GM20000 (cell line): ENCODE measurements at regions not wholly inside any gene's neighbourhood (a gene's known extent, or its start where the extent isn't known, plus 50 kb on each side); places are given as distances from the start of the nearest gene placed in this dataset.
"Not testable (repeated sequence)": the region's sequence is repeated elsewhere in the genome, so short reads cannot be mapped to it uniquely, and the experiment has no call there.

Experiments used
- DNase-seq: peaks from one replicate; pipeline ENCODE4 v3.0.0; 2012; ENCODE audit warnings: low spot score
- TF ChIP-seq, protein P1 (sequence below): IDR thresholded peaks from 2 replicates; pipeline ENCODE4 v1.5.1; 2012; ENCODE audit warnings: mild to moderate bottlenecking, control low read depth; ENCODE audit errors: extremely low read depth, missing control alignments

DNA sequence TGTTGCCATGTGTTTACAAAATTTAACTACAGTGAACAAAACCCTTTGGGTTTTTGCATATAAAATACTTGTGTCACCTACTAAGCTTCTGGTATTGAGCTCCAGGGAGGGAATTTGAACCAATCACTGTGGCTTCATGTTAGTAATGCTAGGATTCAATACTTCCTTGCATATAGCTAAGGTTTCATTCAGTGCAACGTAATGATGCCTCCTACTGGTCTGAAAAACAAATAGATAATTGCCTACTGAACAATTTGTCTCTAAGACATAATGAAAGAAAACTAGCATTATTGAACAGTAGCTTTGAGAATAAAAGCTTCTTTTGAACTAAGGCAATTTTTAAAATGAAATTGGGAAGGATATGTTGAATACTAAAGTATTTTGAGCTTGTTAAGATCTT lies 244.4 kb downstream of the ZWINT start:
- TF ChIP-seq, protein P1, sequence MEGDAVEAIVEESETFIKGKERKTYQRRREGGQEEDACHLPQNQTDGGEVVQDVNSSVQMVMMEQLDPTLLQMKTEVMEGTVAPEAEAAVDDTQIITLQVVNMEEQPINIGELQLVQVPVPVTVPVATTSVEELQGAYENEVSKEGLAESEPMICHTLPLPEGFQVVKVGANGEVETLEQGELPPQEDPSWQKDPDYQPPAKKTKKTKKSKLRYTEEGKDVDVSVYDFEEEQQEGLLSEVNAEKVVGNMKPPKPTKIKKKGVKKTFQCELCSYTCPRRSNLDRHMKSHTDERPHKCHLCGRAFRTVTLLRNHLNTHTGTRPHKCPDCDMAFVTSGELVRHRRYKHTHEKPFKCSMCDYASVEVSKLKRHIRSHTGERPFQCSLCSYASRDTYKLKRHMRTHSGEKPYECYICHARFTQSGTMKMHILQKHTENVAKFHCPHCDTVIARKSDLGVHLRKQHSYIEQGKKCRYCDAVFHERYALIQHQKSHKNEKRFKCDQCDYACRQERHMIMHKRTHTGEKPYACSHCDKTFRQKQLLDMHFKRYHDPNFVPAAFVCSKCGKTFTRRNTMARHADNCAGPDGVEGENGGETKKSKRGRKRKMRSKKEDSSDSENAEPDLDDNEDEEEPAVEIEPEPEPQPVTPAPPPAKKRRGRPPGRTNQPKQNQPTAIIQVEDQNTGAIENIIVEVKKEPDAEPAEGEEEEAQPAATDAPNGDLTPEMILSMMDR = no peak
- DNase-seq = no peak

DNA sequence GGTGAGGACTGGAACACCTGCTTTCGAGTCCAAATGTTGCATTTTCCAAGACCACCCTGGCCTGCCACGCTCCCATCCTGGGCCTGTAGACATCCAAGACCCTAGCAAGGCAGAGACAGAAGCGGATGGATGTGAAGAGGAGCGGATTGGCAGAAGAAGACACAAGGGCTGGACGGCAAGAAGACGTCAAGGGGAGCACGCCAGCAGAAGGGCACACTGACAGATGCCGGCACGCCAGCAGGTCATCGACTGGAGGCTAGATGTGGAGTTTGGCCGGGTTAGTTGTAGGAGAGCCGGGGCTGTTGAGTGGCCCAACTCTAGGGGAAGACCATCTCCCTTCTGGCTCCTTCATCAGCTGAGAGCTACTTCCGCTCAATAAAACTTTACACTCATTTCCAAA lies 251.6 kb downstream of the ZWINT start:
- no peak for DNase-seq
- TF ChIP-seq, protein P1 = no peak

DNA sequence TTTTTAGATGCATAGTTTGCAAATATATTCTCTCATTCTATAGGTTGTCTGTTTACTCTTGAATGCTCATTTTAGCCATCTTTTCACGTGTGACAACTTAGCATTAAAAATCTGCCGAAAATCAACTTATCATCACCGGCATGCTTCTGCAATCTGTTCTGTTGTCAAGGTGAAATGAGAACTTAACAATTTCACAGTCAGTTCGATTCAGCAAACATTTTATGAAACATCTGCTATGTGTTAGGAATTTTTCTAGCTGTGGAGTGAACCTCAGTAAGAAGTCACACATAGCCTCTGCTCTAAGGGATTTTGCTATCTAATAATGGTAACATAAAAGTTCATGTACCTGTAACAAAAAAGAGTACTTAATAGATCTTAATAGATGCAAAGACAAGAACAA lies 256.1 kb downstream of the ZWINT start:
- TF ChIP-seq, protein P1 = no peak
- no peak for DNase-seq

DNA sequence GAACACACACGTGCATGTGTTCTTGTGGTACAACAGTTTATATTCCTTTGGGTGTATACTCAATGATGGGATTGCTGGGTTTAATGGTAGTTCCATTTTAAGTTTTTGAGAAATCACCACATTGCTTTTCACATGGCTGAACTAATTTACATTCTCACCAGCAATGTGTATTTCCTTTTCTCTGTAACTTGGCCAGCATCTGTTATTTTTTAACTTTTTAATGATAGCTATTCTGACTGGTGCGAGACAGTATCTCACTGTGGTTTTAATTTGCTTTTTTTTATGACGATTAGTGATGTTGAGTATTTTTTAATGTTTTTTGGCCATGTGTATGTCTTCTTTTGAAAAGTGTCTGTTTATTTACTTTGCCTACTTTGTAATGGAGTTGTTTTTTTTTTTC lies 256.6 kb downstream of the ZWINT start:
- TF ChIP-seq, protein P1 = no peak
- DNase-seq = no peak

DNA sequence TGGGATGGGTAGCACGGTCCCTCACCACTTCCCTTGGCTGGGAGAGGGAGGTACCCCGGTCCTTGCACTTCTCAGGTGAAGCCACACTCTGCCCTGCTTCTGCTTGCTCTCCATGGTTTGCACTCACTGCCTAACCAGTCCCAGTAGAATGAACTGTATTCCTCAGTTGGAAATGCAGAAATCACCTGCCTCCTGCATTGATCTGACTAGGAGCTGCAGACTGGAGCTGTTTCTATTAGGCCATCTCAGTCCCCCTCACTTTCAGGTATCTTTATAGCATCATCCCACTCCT lies 264.9 kb downstream of the ZWINT start:
- no peak for DNase-seq
- TF ChIP-seq, protein P1 = no peak

DNA sequence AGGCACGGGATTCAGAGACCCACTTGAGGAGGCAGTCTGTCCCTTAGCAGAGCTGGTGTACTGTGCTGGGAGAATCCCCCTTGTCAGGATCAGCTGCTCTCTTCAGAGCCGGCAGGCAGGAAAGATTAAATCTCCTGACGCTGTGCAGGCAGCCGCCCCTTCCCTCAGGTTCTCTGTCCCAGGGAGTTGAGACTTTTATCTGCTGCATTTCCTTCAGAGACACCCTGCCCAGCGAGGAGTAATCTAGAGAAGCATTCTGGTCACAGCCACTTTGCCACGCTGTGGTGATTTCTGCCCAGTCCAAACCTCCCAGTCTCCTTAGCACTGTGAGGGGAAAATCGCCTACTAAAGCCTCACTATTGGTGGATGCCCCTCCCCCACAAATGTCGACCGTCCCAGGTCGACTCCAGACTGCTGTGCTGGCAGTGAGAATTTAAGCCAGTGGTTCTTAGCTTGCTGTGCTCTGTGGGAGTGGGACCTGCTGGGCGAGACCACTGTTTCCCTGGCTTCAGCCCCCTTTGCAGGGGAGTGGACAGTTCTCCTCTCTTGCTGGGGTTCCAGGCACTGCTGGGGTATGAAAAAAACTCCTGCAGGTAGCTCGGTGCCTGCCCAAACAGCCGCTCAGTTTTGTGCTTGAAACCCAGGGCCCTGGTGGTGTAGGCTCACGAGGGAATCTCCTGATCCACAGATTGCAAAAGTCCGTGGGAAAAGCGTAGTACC lies 265.4 kb downstream of the ZWINT start:
- TF ChIP-seq, protein P1 = no peak

DNA sequence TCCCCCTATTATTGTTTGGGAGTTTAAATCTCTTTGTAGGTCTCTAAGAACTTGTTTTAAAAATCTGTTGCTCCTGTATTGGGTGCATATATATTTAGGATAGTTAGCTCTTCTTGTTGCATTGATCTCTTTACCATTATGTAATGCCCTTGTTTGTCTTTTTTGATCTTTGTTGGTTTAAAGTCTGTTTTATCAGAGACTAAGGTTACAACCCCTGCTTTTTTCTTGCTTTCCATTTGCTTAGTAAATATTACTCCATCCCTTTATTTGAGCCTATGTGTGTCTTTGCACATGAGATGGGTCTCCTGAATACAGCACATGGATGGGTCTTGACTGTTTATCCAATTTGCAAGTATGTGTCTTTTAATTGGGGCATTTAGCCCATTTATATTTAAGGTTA lies 267.4 kb downstream of the ZWINT start:
- DNase-seq = not testable (repeated sequence)

More for the DNA sequence above, 265.4 kb downstream of the ZWINT start:
- no peak for DNase-seq

DNA sequence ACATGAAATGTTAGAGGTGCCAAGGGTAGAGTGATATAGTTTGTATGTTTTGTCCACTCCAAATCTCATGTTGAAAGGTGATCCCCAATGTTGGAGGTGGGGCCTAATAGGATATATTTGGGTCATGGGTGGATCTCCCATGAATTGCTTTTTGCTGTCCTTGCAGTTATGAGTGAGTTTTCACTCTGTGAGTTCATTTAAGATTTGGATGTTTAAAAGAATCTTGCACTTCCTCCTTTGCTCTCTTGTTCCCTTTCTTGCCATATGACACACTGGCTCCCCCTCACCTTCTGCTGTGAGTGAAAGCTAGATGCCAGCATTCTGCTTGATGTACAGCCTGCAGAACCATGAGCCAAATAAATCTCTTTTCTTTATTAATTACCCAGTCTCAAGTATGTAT lies 269.2 kb downstream of the ZWINT start:
- TF ChIP-seq, protein P1 = no peak
- DNase-seq = no peak
